ENCODE measurements at regions not wholly inside any gene's neighbourhood (a gene's known extent, or its start where the extent isn't known, plus 50 kb on each side); places are given as distances from the start of the nearest gene placed in this dataset.

GRCh38 chr5:136891175-136891972, 526.0 kb upstream of the TRPC7 start:
- no peak for TF ChIP-seq CTCF (IDR thresholded peaks at IDR 0.05)
- no peak for TF ChIP-seq POLR2AphosphoS5 (IDR thresholded peaks at IDR 0.05)
- no peak for TF ChIP-seq POLR2A (IDR thresholded peaks at IDR 0.05)
